ENCODE measurements at regions not wholly inside any gene's neighbourhood (a gene's known extent, or its start where the extent isn't known, plus 50 kb on each side); places are given as distances from the start of the nearest gene placed in this dataset.

DNA sequence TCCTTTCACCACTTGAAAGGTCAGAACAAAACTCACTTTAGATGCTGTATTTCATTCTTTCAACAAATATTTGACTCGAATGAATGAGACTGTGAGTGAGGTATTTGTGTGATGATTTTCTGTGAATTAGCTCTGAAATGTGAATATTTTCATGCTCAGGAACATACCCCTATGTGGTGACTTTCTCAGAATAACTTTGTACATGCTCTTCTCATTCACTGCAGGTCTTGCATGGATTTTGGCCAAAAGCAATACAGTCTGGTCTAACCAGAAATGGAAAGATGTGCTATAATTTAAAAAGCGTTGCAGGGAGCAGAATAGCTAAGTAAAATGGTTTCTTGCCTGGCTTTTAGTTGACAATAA, 75.5 kb downstream of the MYCN start:
- no peak for ATAC-seq (ENCODE audit: low read depth)
- Mint-ChIP-seq H3K27ac (no peak overlapping the region), H3K4me1 (peaks cover 3% of the 10 kb centered on the region), H3K27me3 (peaks cover 22% of the 10 kb centered on the region), H3K36me3 (ENCODE audit: low read depth) (no peaks in the 10 kb centered on the region), H3K4me3 (no peak overlapping the region), H3K9me3 (peaks cover 4% of the 10 kb centered on the region)
- no peak for DNase-seq
- CTCF ChIA-PET, result no interaction called here
- POLR2A ChIA-PET, result no interaction called here
- intact Hi-C loops (cut with micrococcal nuclease), result no loop called here
- TF ChIP-seq, protein P1, sequence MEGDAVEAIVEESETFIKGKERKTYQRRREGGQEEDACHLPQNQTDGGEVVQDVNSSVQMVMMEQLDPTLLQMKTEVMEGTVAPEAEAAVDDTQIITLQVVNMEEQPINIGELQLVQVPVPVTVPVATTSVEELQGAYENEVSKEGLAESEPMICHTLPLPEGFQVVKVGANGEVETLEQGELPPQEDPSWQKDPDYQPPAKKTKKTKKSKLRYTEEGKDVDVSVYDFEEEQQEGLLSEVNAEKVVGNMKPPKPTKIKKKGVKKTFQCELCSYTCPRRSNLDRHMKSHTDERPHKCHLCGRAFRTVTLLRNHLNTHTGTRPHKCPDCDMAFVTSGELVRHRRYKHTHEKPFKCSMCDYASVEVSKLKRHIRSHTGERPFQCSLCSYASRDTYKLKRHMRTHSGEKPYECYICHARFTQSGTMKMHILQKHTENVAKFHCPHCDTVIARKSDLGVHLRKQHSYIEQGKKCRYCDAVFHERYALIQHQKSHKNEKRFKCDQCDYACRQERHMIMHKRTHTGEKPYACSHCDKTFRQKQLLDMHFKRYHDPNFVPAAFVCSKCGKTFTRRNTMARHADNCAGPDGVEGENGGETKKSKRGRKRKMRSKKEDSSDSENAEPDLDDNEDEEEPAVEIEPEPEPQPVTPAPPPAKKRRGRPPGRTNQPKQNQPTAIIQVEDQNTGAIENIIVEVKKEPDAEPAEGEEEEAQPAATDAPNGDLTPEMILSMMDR (IDR thresholded peaks at IDR 0.05), result no peak

DNA sequence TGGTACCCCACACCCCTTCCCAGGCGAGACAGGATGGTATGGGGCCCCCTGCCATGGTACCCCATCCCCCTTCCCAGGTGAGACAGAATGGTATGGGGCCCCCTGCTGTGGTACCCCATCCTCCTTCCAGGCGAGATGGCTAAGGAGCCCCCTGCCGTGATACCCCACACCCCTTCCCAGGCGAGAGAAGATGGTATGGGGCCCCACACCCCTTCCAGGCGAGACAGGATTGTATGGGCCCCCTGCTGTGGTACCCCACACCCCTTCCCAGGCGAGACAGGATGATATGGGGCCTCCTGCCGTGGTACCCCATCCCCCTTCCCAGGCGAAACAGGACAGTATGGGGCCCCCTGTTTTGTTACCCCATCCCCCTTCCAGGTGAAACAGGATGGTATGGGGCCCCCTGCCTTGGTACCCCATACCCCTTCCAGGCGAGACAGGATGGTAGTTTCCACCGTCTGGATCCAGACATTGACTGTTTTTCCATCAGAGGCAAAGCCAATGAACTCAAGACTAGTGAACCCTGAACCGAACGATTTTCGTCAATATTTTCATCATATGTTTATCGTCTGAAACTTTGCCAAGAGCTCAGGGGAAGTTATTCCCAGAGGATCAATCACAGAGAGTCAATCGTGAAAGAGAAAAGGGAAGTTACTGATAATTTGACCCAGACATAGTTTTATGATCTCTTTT, 75.0 kb downstream of the MYCN start:
- Mint-ChIP-seq H3K4me1 (peaks cover 3% of the 10 kb centered on the region), H3K9me3 (peaks cover 4% of the 10 kb centered on the region), H3K36me3 (ENCODE audit: low read depth) (no peaks in the 10 kb centered on the region), H3K27me3 (peaks cover 22% of the 10 kb centered on the region), H3K4me3 (no peak overlapping the region), H3K27ac (no peak overlapping the region)
- intact Hi-C loops (cut with micrococcal nuclease), result no loop called here
- DNase-seq (no peak), ATAC-seq (ENCODE audit: low read depth) (no peak)
- CTCF ChIA-PET, result no interaction called here
- POLR2A ChIA-PET, result no interaction called here
- TF ChIP-seq, protein P1 (IDR thresholded peaks at IDR 0.05), result no peak

DNA sequence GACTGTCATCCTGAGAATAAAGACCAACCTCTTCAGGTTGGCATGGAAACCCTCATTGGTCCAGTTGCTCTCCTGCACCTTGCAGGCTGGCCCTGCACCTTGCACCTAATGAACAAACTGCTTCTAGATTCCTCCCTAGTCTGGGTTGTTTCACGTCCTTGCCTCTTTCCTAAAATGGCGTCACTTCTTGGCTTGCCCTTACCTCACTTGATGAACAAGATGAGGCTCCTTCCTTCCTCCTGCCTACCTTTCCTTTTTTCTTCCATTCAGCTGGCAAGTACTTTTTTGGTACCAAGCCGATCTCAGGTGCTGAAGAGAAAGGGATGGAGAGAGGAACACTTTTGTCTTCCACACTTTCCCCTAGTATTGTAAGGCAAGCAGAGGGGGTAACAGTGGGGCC, 74.5 kb downstream of the MYCN start:
- TF ChIP-seq, protein P1 (IDR thresholded peaks at IDR 0.05), result no peak
- intact Hi-C loops (cut with micrococcal nuclease), result no loop called here
- DNase-seq (no peak), ATAC-seq (ENCODE audit: low read depth) (no peak)
- H3K4me3 Mint-ChIP-seq, result no peak overlapping the region
- H3K27me3 Mint-ChIP-seq, result peaks cover 22% of the 10 kb centered on the region
- ChIA-PET POLR2A (no interaction called here), CTCF (no interaction called here)
- H3K36me3 Mint-ChIP-seq (ENCODE audit: low read depth), result no peaks in the 10 kb centered on the region
- H3K9me3 Mint-ChIP-seq, result peaks cover 4% of the 10 kb centered on the region
- H3K27ac Mint-ChIP-seq, result no peak overlapping the region
- peaks cover 3% of the 10 kb centered on the region for H3K4me1 Mint-ChIP-seq

DNA sequence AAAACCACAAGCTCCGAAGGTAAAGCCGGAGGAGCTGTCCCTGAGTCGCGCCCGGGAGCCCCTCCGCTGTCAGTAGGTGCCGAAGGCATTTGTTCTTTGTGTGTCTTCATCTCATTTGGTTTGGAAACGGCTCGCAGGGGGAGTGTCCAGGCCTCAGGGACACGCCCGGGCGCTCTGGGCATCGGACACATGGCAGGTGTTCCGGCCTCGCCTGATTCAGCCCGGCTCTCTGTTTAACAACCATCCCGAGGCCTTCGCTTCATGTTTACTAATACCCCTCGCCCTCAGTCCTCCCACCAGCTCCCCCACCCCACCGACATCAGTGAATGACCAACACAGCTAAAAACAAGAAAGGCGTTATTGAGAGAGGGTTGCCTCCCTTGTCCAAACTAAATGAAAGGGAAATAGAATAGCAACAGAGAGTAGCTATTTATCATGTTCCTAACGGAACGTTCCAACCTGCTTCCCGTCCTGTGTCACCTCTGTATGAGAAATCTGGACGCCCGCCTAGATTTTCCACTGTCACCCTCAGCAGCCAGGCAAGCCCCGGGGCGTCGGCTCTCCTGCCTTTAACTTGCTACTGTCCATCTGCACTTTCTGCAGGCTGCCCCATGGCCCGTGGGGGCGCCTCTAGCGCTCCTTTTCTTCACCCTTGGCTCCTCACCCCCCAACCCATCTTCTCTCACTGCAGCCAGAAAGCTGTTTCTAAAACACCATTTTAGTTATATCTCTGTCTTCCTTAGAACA, 73.9 kb downstream of the MYCN start:
- DNase-seq (no peak), ATAC-seq (ENCODE audit: low read depth) (no peak)
- TF ChIP-seq, protein P1 (IDR thresholded peaks at IDR 0.05), result no peak
- peaks cover 22% of the 10 kb centered on the region for H3K27me3 Mint-ChIP-seq
- no peak overlapping the region for H3K4me3 Mint-ChIP-seq
- ChIA-PET POLR2A (no interaction called here), CTCF (no interaction called here)
- peaks cover 3% of the 10 kb centered on the region for H3K4me1 Mint-ChIP-seq
- H3K9me3 Mint-ChIP-seq, result peaks cover 4% of the 10 kb centered on the region
- H3K27ac Mint-ChIP-seq, result no peak overlapping the region
- intact Hi-C loops (cut with micrococcal nuclease), result no loop called here
- H3K36me3 Mint-ChIP-seq (ENCODE audit: low read depth), result no peaks in the 10 kb centered on the region

DNA sequence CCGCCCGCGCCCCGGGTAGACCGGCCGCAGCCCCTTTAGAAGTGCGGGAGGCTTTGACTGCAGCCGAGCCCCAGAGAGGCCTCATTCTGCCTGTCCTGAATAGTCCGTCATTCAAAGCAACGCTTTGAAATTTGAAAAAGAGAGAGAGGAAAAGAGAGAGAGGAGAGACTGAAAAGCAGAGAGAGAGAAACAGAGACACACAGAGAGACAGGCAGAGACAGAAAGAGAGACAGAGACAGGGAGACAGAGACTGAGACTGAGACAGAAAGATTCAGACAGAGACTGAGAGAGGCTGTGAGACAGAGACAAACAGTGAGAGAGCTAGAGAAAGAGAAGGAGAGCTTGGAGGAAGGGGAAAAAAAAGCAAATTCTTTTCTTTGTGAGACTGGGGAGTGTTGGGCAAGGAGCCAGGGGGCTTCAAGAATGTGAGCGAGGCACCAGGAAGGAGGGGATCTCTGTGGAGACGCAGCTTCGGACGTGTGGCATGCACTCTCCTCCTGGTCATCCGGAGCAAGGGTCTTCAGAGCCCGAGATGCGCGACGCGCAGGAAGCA, 73.1 kb downstream of the MYCN start:
- DNase-seq, result no peak
- Mint-ChIP-seq H3K4me3 (no peak overlapping the region), H3K9me3 (peaks cover 4% of the 10 kb centered on the region), H3K27me3 (peaks cover 22% of the 10 kb centered on the region), H3K27ac (no peak overlapping the region), H3K4me1 (peaks cover 3% of the 10 kb centered on the region), H3K36me3 (ENCODE audit: low read depth) (no peaks in the 10 kb centered on the region)
- CTCF ChIA-PET, result no interaction called here
- no peak for ATAC-seq (ENCODE audit: low read depth)
- intact Hi-C loops (cut with micrococcal nuclease), result no loop called here
- POLR2A ChIA-PET, result no interaction called here
- TF ChIP-seq, protein P1 (IDR thresholded peaks at IDR 0.05), result no peak

All from activated B cell treated with CpG ODN at 0.5 μM for 24 hours (primary cell).